Chondrocyte (in vitro differentiated cells): ENCODE measurements at regions not wholly inside any gene's neighbourhood (a gene's known extent, or its start where the extent isn't known, plus 50 kb on each side); places are given as distances from the start of the nearest gene placed in this dataset.
"Not testable (repeated sequence)": the region's sequence is repeated elsewhere in the genome, so short reads cannot be mapped to it uniquely, and the experiment has no call there.

Experiments used
- DNase-seq: peaks from one replicate; pipeline ENCODE4 v3.0.0; 2021; ENCODE audit warnings: mixed read lengths, low spot score
- H3K27ac Mint-ChIP-seq: one replicate; pipeline ENCODE4 v1.8.0; 2021; ENCODE audit warnings: mild to moderate bottlenecking, moderate library complexity, mixed read lengths; ENCODE audit not compliant: unreplicated experiment
- H3K27me3 Mint-ChIP-seq: 2 replicates; pipeline ENCODE4 v1.8.0; 2021; ENCODE audit warnings: low read depth, mixed read lengths
- H3K36me3 Mint-ChIP-seq: 2 replicates; pipeline ENCODE4 v1.8.0; 2021; ENCODE audit warnings: low read depth, mixed read lengths
- H3K4me1 Mint-ChIP-seq: 2 replicates; pipeline ENCODE4 v1.8.0; 2021; ENCODE audit warnings: low read depth, mild to moderate bottlenecking, mixed read lengths
- H3K4me3 Mint-ChIP-seq: one replicate; pipeline ENCODE4 v1.8.0; 2021; ENCODE audit warnings: mild to moderate bottlenecking, moderate library complexity, mixed read lengths; ENCODE audit not compliant: unreplicated experiment
- H3K9me3 Mint-ChIP-seq: 2 replicates; pipeline ENCODE4 v1.8.0; 2021; ENCODE audit warnings: low read depth, mixed read lengths
- CTCF ChIP-seq: fragments of 200-600 bp; sonication (generic); IDR thresholded peaks from 2 replicates; pipeline ENCODE4 v1.5.0; 2021; ENCODE audit warnings: antibody characterized with exemption, mild to moderate bottlenecking, moderate library complexity

DNA sequence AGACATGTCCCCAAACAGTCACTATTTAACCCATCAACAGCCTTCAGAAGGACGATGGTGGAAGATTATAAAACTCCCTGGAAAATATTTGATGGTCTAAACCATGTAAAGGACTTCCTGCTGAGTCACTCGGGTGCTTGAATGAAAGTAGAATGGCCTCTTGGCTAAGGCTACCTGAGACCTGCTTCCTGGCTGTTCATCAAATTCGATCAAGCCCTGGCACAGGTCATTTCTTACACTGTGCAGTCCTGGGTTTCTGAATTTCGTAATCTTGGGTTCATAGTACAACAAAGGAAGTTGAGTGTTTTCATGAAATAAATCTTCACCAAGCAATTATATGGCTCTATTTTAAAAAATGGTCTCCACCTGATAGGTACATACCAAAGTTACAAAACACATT lies 260.3 kb upstream of the RNF32 start:
- TF ChIP-seq CTCF = no peak
- Mint-ChIP-seq H3K9me3 (no peaks in the 10 kb centered on the region), H3K4me1 (peaks cover 3% of the 10 kb centered on the region), H3K27ac (no peak overlapping the region), H3K36me3 (no peaks in the 10 kb centered on the region), H3K4me3 (no peak overlapping the region), H3K27me3 (no peaks in the 10 kb centered on the region)
- DNase-seq = no peak

GRCh38 chr7:156379324-156380070 lies 261.1 kb upstream of the RNF32 start:
- H3K9me3 Mint-ChIP-seq = no peaks in the 10 kb centered on the region
- no peak for DNase-seq
- no peak for TF ChIP-seq CTCF

GRCh38 chr7:156378806-156379205 lies 261.8 kb upstream of the RNF32 start:
- no peaks in the 10 kb centered on the region for H3K36me3 Mint-ChIP-seq

More at GRCh38 chr7:156379324-156380070, 261.1 kb upstream of the RNF32 start:
- H3K4me1 Mint-ChIP-seq = peaks cover 3% of the 10 kb centered on the region
- H3K27me3 Mint-ChIP-seq = no peaks in the 10 kb centered on the region
- no peak overlapping the region for H3K27ac Mint-ChIP-seq
- no peaks in the 10 kb centered on the region for H3K36me3 Mint-ChIP-seq
- no peak overlapping the region for H3K4me3 Mint-ChIP-seq

GRCh38 chr7:156376317-156376716 lies 264.3 kb upstream of the RNF32 start:
- no peak overlapping the region for H3K27ac Mint-ChIP-seq
- no peak overlapping the region for H3K4me3 Mint-ChIP-seq
- no peaks in the 10 kb centered on the region for H3K4me1 Mint-ChIP-seq
- H3K27me3 Mint-ChIP-seq = no peaks in the 10 kb centered on the region
- DNase-seq = no peak
- H3K9me3 Mint-ChIP-seq = peaks cover 6% of the 10 kb centered on the region
- H3K36me3 Mint-ChIP-seq = no peaks in the 10 kb centered on the region
- TF ChIP-seq CTCF = no peak

More at GRCh38 chr7:156378806-156379205, 261.8 kb upstream of the RNF32 start:
- Mint-ChIP-seq H3K27ac (no peak overlapping the region), H3K4me1 (peaks cover 3% of the 10 kb centered on the region), H3K9me3 (no peaks in the 10 kb centered on the region), H3K27me3 (no peaks in the 10 kb centered on the region), H3K4me3 (no peak overlapping the region)
- DNase-seq = no peak
- no peak for TF ChIP-seq CTCF

GRCh38 chr7:156374335-156374734 lies 266.2 kb upstream of the RNF32 start:
- H3K4me3 Mint-ChIP-seq = no peak overlapping the region
- no peak for TF ChIP-seq CTCF
- no peaks in the 10 kb centered on the region for H3K36me3 Mint-ChIP-seq
- H3K27me3 Mint-ChIP-seq = no peaks in the 10 kb centered on the region
- H3K9me3 Mint-ChIP-seq = peaks cover 15% of the 10 kb centered on the region
- H3K4me1 Mint-ChIP-seq = no peaks in the 10 kb centered on the region
- DNase-seq = no peak
- H3K27ac Mint-ChIP-seq = no peak overlapping the region

- H3K27ac Mint-ChIP-seq, H3K27me3 Mint-ChIP-seq, H3K36me3 Mint-ChIP-seq, H3K4me1 Mint-ChIP-seq, H3K4me3 Mint-ChIP-seq, DNase-seq: not testable (repeated sequence)
- peaks cover 18% of the 10 kb centered on the region for H3K9me3 Mint-ChIP-seq
These were observed 270.6 kb upstream of the RNF32 start for GRCh38 chr7:156369929-156370328.
